ENCODE measurements at regions not wholly inside any gene's neighbourhood (a gene's known extent, or its start where the extent isn't known, plus 50 kb on each side); places are given as distances from the start of the nearest gene placed in this dataset.

GRCh38 chr11:116458546-116458945, 314.2 kb downstream of the BUD13 start:
- TF ChIP-seq CTCF (IDR thresholded peaks at IDR 0.05), result no peak
- TF ChIP-seq ZFX (IDR thresholded peaks at IDR 0.05; ENCODE audit: borderline replicate concordance), result no peak

All from 22Rv1 (cell line).